Fibroblast of skin of left biceps (primary cell): ENCODE measurements at regions not wholly inside any gene's neighbourhood (a gene's known extent, or its start where the extent isn't known, plus 50 kb on each side); places are given as distances from the start of the nearest gene placed in this dataset.

Experiments
- DNase-seq, 2 experiments: peaks; one replicate each; pipeline ENCODE4 v3.0.0-alpha.2; 2013; ENCODE audit warnings: low read depth in 2 of 2

GRCh38 chr4:96775501-96775900, 935.6 kb downstream of the PDHA2 start:
- DNase-seq, result no peak

GRCh38 chr4:96776920-96777527, 937.1 kb downstream of the PDHA2 start:
- DNase-seq, result no peak

GRCh38 chr4:96784336-96784735, 944.4 kb downstream of the PDHA2 start:
- DNase-seq, result no peak

- no peak for DNase-seq
Observed at GRCh38 chr4:96786306-96786705, 946.4 kb downstream of the PDHA2 start.

- no peak for DNase-seq
Observed at GRCh38 chr4:96787766-96788165, 947.9 kb downstream of the PDHA2 start.

- DNase-seq, result no peak
Observed at GRCh38 chr4:96809563-96809962, 969.7 kb downstream of the PDHA2 start.

GRCh38 chr4:96827086-96827485, 987.2 kb downstream of the PDHA2 start:
- DNase-seq, result no peak

GRCh38 chr4:96833831-96834230, 993.9 kb downstream of the PDHA2 start:
- no peak for DNase-seq

GRCh38 chr4:96835991-96836390, 996.1 kb downstream of the PDHA2 start:
- no peak for DNase-seq

- DNase-seq, result no peak
Observed at GRCh38 chr4:96839441-96839840, 999.5 kb downstream of the PDHA2 start.

GRCh38 chr4:96841801-96842200, 1001.9 kb downstream of the PDHA2 start:
- DNase-seq, result no peak

- DNase-seq, result no peak
Observed at GRCh38 chr4:96844858-96845490, 1005.1 kb downstream of the PDHA2 start.

- DNase-seq, result no peak
Observed at GRCh38 chr4:96845819-96846218, 1005.9 kb downstream of the PDHA2 start.

GRCh38 chr4:96874657-96875056, 1034.8 kb downstream of the PDHA2 start:
- no peak for DNase-seq

GRCh38 chr4:96879527-96879926, 1039.6 kb downstream of the PDHA2 start:
- no peak for DNase-seq

- DNase-seq, result no peak
Observed at GRCh38 chr4:96887857-96888256, 1048.0 kb downstream of the PDHA2 start.

GRCh38 chr4:96894621-96895020, 1054.7 kb downstream of the PDHA2 start:
- no peak for DNase-seq

- no peak for DNase-seq
Observed at GRCh38 chr4:96895826-96896225, 1055.9 kb downstream of the PDHA2 start.

GRCh38 chr4:96912716-96913115, 1072.8 kb downstream of the PDHA2 start:
- no peak for DNase-seq

- no peak for DNase-seq
Observed at GRCh38 chr4:96913441-96914080, 1073.7 kb downstream of the PDHA2 start.

GRCh38 chr4:96916711-96917110, 1076.8 kb downstream of the PDHA2 start:
- DNase-seq, result no peak

- no peak for DNase-seq
Observed at GRCh38 chr4:96936886-96937285, 1097.0 kb downstream of the PDHA2 start.

- no peak for DNase-seq
Observed at GRCh38 chr4:96946552-96946951, 1106.7 kb downstream of the PDHA2 start.
